ENCODE measurements at regions not wholly inside any gene's neighbourhood (a gene's known extent, or its start where the extent isn't known, plus 50 kb on each side); places are given as distances from the start of the nearest gene placed in this dataset.

- Histone ChIP-seq H2BK20ac (ENCODE audit: low read length) (no peak overlapping the region), H2AK5ac (ENCODE audit: low read depth, low read length) (no peak overlapping the region), H3K9ac (replicated peaks in 1 of 4; ENCODE audit: extremely low read depth in 1 of 4, low read depth in 3 of 4, low read length in 3 of 4) (no peak overlapping the region), H4K8ac (ENCODE audit: extremely low read depth, insufficient read depth, low read length) (no peak overlapping the region), H3K4me1 (replicated peaks in 1 of 4; ENCODE audit: control insufficient read depth in 3 of 4, insufficient read depth in 4 of 4, low read length in 3 of 4) (no peaks in the 10 kb centered on the region), H2BK15ac (ENCODE audit: low read length) (no peak overlapping the region), H3K23ac (ENCODE audit: insufficient read length) (no peak overlapping the region), H3K4me2 (ENCODE audit: insufficient read depth in 1 of 2, low read depth in 2 of 2, low read length in 2 of 2) (no peak overlapping the region), H3K56ac (replicated peaks; ENCODE audit: insufficient read length, low read depth, low read length) (no peak overlapping the region), H3K9me3 (ENCODE audit: insufficient read depth in 2 of 2, low read depth in 1 of 2, low read length in 1 of 2) (no peaks in the 10 kb centered on the region), H3K79me1 (ENCODE audit: low read depth, low read length) (no peaks in the 10 kb centered on the region), H2AFZ (ENCODE audit: low read length) (no peak overlapping the region), H2BK12ac (ENCODE audit: low read depth, low read length) (no peak overlapping the region), H3K36me3 (ENCODE audit: control insufficient read depth in 2 of 4, insufficient read depth in 4 of 4, low read length in 3 of 4) (no peaks in the 10 kb centered on the region), H4K5ac (ENCODE audit: insufficient read length, low read depth, low read length) (no peak overlapping the region), H3K23me2 (ENCODE audit: low read depth, low read length) (no peaks in the 10 kb centered on the region), H3K27ac (ENCODE audit: low read depth, low read length) (no peak overlapping the region), H2BK120ac (replicated peaks; ENCODE audit: low read depth, low read length) (no peak overlapping the region), H3K4ac (replicated peaks; ENCODE audit: insufficient read length, low read depth, low read length) (no peak overlapping the region), H3K79me2 (ENCODE audit: control insufficient read depth in 1 of 2, insufficient read depth in 2 of 2, low read length in 2 of 2) (no peaks in the 10 kb centered on the region), H3K27me3 (replicated peaks in 1 of 4; ENCODE audit: control insufficient read depth in 3 of 4, extremely low read depth in 1 of 4, insufficient read depth in 3 of 4, low read length in 3 of 4) (no peaks in the 10 kb centered on the region), H3K18ac (ENCODE audit: extremely low read depth, low read length) (no peak overlapping the region), H3K4me3 (ENCODE audit: extremely low read depth in 1 of 4, insufficient read depth in 2 of 4, low read depth in 3 of 4, low read length in 4 of 4) (no peak overlapping the region), H2BK5ac (ENCODE audit: low read depth, low read length) (no peak overlapping the region), H4K20me1 (replicated peaks in 1 of 2; ENCODE audit: control insufficient read depth in 1 of 2, insufficient read depth in 2 of 2, low read length in 2 of 2) (no peaks in the 10 kb centered on the region), H3K14ac (ENCODE audit: insufficient read length) (no peak overlapping the region), H4K91ac (replicated peaks; ENCODE audit: insufficient read length, low read length) (no peak overlapping the region)
- WGBS, 2 experiments (ENCODE audit: extremely low coverage in 1 of 2, insufficient coverage in 1 of 2, insufficient read length in 1 of 2, insufficient replicate concordance in 2 of 2, low coverage in 1 of 2, low lambda C conversion rate in 2 of 2, missing lambda C conversion rate in 1 of 2), result 93% methylated on average over 3 of the region's 3 CpGs; no CpG with 5 or more reads in 1 of the 2 experiments
- DNase-seq (ENCODE audit: low read depth in 1 of 2, low spot score in 2 of 2) (no peak), FAIRE-seq (no peak)
- POLR2A ChIA-PET (ENCODE audit: partially characterized antibody), result no interaction called here
- CTCF ChIA-PET (ENCODE audit: partially characterized antibody), result interaction anchor here (1.0 to 2.3 kb wide), 2 partner anchors 16 to 164 kb away, joined by 3 to 6 read pairs; no protein-coding TSS in a partner anchor
- TF ChIP-seq MAFK (IDR thresholded peaks at IDR 0.05; ENCODE audit: low read depth, low read length) (no peak), CHD1 (IDR thresholded peaks at IDR 0.05; ENCODE audit: low read depth, low read length) (no peak), EZH2 (IDR thresholded peaks at IDR 0.05; ENCODE audit: low read depth, low read length, severe bottlenecking) (no peak), JUN (IDR thresholded peaks at IDR 0.05; ENCODE audit: low read depth, low read length) (no peak), SP1 (IDR thresholded peaks at IDR 0.05; ENCODE audit: low read depth, low read length) (no peak), KDM5A (IDR thresholded peaks at IDR 0.05; ENCODE audit: low read length) (no peak), HDAC6 (IDR thresholded peaks at IDR 0.05; ENCODE audit: low read depth, low read length) (no peak), EP300 (IDR thresholded peaks at IDR 0.05; ENCODE audit: borderline replicate concordance in 1 of 2, low read depth in 2 of 2, low read length in 2 of 2) (no peak), SIX5 (IDR thresholded peaks at IDR 0.05; ENCODE audit: low read depth, low read length) (no peak), ASH2L (IDR thresholded peaks at IDR 0.05; ENCODE audit: low read length) (no peak), ATF2 (IDR thresholded peaks at IDR 0.05; ENCODE audit: low read length) (no peak), RBBP5 (IDR thresholded peaks at IDR 0.05; ENCODE audit: borderline replicate concordance, low read depth, low read length) (no peak)
- TF ChIP-seq, protein P1, sequence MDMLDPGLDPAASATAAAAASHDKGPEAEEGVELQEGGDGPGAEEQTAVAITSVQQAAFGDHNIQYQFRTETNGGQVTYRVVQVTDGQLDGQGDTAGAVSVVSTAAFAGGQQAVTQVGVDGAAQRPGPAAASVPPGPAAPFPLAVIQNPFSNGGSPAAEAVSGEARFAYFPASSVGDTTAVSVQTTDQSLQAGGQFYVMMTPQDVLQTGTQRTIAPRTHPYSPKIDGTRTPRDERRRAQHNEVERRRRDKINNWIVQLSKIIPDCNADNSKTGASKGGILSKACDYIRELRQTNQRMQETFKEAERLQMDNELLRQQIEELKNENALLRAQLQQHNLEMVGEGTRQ (IDR thresholded peaks at IDR 0.05; ENCODE audit: low read length), result no peak
Measured at GRCh38 chr5:31023105-31023504, 170.4 kb upstream of the CDH6 start.

All from H1 (cell line).